Kidney epithelial cell (primary cell): ENCODE measurements at regions not wholly inside any gene's neighbourhood (a gene's known extent, or its start where the extent isn't known, plus 50 kb on each side); places are given as distances from the start of the nearest gene placed in this dataset.

Experiments
- DNase-seq: peaks from one replicate; pipeline ENCODE4 v3.0.0-alpha.2; 2010; ENCODE audit warnings: low read depth
- H3K27me3 ChIP-seq: 2 replicates; pipeline ENCODE4 v1.6.0; 2011; ENCODE audit warnings: low read length; ENCODE audit not compliant: control insufficient read depth, insufficient read depth
- H3K36me3 ChIP-seq: 2 replicates; pipeline ENCODE4 v1.5.1; 2011; ENCODE audit warnings: low read length; ENCODE audit not compliant: control insufficient read depth, insufficient read depth
- H3K4me3 ChIP-seq: 2 replicates; pipeline ENCODE4 v1.5.1; 2011; ENCODE audit warnings: low read depth, mild to moderate bottlenecking, control low read depth, low read length
- TF ChIP-seq, protein P1 (sequence below): IDR thresholded peaks from 2 replicates; pipeline ENCODE4 v1.5.1; 2011; ENCODE audit warnings: mild to moderate bottlenecking, moderate library complexity, low read length, control low read depth, inconsistent platforms; ENCODE audit not compliant: insufficient read depth, poor library complexity, severe bottlenecking

GRCh38 chr18:33987206-33987605, 237.5 kb downstream of the NOL4 start:
- H3K4me3 ChIP-seq = no peak overlapping the region
- no peak for DNase-seq
- TF ChIP-seq, protein P1, sequence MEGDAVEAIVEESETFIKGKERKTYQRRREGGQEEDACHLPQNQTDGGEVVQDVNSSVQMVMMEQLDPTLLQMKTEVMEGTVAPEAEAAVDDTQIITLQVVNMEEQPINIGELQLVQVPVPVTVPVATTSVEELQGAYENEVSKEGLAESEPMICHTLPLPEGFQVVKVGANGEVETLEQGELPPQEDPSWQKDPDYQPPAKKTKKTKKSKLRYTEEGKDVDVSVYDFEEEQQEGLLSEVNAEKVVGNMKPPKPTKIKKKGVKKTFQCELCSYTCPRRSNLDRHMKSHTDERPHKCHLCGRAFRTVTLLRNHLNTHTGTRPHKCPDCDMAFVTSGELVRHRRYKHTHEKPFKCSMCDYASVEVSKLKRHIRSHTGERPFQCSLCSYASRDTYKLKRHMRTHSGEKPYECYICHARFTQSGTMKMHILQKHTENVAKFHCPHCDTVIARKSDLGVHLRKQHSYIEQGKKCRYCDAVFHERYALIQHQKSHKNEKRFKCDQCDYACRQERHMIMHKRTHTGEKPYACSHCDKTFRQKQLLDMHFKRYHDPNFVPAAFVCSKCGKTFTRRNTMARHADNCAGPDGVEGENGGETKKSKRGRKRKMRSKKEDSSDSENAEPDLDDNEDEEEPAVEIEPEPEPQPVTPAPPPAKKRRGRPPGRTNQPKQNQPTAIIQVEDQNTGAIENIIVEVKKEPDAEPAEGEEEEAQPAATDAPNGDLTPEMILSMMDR = no peak
- no peaks in the 10 kb centered on the region for H3K27me3 ChIP-seq
- H3K36me3 ChIP-seq = no peaks in the 10 kb centered on the region

DNA sequence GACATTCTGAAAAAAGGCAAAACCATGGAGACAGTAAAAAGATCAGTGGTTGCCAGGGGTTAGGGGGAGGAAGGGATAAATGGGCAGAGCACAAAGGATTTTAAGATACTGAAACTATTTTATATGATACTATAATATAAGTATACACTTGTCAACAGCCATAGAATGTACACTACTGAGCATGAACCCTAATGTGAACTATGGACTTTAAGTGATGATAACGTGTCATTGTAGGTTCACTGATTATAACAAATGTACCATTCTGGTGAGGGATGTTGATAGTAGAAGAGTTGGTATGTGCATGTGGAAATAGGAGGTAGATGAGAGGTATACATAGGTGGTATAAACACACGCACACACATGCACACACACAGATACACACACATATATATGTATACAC, 241.6 kb downstream of the NOL4 start:
- no peak overlapping the region for H3K4me3 ChIP-seq
- no peak for DNase-seq
- TF ChIP-seq, protein P1 = no peak
- no peaks in the 10 kb centered on the region for H3K27me3 ChIP-seq
- H3K36me3 ChIP-seq = no peaks in the 10 kb centered on the region

DNA sequence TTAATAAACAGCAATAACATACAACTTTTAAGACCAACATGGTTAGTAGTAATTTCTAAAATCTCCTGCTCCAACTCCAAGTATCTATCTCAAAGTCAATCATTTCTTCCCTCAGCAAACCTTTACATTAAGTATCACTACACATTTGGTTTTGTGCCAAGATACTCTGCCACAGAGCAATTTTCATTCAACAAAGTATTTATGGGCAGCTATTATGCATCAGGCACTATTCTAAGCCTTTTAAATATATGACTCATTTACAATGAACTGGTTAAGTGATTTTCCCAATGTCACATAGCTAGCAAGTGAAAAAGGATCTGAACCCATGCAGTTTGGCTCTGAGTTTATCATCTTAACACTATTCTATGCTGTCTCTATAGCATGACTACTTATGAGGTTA, 264.3 kb downstream of the NOL4 start:
- no peak for DNase-seq
- Histone ChIP-seq H3K4me3 (no peak overlapping the region), H3K36me3 (no peaks in the 10 kb centered on the region), H3K27me3 (no peaks in the 10 kb centered on the region)
- TF ChIP-seq, protein P1 = no peak

- no peaks in the 10 kb centered on the region for H3K27me3 ChIP-seq
- TF ChIP-seq, protein P1 = no peak
- no peak for DNase-seq
These were observed 265.1 kb downstream of the NOL4 start for GRCh38 chr18:33959609-33960008.

DNA sequence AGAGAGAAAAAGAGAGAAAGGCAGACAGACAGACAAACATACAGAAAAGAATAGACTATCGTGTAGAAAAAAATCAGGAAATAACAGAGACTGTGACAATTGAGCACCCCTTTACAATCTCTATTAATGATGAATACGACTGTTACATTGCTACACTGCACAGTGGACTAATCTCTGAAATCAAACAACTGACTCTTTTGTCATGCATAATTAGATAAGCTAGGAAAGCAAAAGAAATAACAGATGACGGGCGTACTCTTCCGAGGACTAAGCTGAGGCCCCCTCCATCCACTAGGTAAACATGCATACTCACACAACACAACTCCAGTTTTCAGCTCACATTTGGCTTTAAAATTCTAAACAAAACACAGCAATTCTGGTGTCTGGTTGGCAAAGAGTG, 267.0 kb downstream of the NOL4 start:
- TF ChIP-seq, protein P1 = no peak
- Histone ChIP-seq H3K36me3 (no peaks in the 10 kb centered on the region), H3K27me3 (no peaks in the 10 kb centered on the region), H3K4me3 (no peak overlapping the region)
- DNase-seq = no peak

More at GRCh38 chr18:33959609-33960008, 265.1 kb downstream of the NOL4 start:
- H3K36me3 ChIP-seq = no peaks in the 10 kb centered on the region
- no peak overlapping the region for H3K4me3 ChIP-seq

GRCh38 chr18:33951031-33951430, 273.7 kb downstream of the NOL4 start:
- H3K4me3 ChIP-seq = no peak overlapping the region

More at GRCh38 chr18:33951031-33951430, 273.7 kb downstream of the NOL4 start:
- no peaks in the 10 kb centered on the region for H3K27me3 ChIP-seq
- TF ChIP-seq, protein P1 = no peak
- no peaks in the 10 kb centered on the region for H3K36me3 ChIP-seq
- no peak for DNase-seq
